ENCODE measurements at regions not wholly inside any gene's neighbourhood (a gene's known extent, or its start where the extent isn't known, plus 50 kb on each side); places are given as distances from the start of the nearest gene placed in this dataset.

DNA sequence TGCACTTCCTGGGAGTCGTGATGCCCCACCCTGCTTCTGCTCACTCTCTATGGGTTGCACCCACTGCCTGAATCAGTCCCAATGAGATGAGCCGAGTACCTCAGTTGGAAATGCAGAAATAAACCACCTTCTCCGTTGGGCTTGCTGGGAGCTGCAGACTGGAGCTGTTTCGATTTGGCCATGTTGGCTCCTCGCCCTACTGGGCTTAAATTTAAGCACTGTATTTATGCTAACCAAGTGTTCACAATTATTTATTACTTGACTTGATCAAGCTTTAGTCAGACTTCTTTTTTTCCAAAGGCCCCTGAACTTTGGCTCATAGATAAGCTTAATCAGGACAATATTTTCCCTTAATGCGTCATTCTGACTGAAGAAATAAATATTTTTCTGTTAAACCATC, 1072.4 kb upstream of the CDH9 start:
- TF ChIP-seq, protein P1, sequence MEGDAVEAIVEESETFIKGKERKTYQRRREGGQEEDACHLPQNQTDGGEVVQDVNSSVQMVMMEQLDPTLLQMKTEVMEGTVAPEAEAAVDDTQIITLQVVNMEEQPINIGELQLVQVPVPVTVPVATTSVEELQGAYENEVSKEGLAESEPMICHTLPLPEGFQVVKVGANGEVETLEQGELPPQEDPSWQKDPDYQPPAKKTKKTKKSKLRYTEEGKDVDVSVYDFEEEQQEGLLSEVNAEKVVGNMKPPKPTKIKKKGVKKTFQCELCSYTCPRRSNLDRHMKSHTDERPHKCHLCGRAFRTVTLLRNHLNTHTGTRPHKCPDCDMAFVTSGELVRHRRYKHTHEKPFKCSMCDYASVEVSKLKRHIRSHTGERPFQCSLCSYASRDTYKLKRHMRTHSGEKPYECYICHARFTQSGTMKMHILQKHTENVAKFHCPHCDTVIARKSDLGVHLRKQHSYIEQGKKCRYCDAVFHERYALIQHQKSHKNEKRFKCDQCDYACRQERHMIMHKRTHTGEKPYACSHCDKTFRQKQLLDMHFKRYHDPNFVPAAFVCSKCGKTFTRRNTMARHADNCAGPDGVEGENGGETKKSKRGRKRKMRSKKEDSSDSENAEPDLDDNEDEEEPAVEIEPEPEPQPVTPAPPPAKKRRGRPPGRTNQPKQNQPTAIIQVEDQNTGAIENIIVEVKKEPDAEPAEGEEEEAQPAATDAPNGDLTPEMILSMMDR (conservative IDR thresholded peaks at IDR 0.05) = no peak
- H3K27ac ChIP-seq = no peak overlapping the region

DNA sequence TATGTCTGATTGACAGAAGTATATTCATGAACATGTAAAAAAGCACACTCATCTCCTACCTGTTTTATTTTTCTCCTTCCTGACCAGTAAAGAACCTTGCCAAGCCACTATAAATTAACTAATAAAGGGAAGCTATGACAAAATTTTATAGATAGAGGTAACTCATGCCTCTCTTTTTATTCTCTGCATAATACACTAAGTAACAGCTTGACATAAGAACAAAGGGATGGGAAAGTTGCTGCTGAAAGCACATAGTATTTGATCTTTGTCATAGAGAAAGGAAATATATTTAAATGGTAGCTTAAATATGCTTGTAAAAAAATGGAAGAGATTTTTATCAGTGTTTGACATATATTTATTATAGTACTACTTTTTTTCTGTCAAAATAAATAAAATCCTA, 1065.7 kb upstream of the CDH9 start:
- no peak overlapping the region for H3K27ac ChIP-seq
- TF ChIP-seq, protein P1 (conservative IDR thresholded peaks at IDR 0.05) = no peak

DNA sequence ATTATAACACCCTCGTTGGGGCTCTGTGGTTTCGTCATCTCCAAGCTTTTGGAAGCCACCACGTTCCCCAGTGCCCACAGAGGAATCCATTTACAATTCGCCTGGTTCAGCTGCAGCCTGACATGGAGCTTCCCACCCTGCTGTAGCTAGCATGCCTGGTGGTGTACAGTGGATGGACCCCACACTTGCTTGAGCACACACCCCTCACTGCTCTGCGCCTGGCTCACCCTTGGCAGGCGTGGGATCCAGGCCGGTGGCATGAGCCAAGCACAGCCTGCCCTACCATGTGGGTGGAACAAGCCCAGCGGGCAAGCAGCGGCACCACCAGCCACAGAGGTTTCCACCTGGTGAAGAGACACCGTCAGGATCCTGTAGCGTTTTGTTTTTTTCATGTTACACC, 1045.7 kb upstream of the CDH9 start:
- no peak overlapping the region for H3K27ac ChIP-seq
- TF ChIP-seq, protein P1 (conservative IDR thresholded peaks at IDR 0.05) = no peak

DNA sequence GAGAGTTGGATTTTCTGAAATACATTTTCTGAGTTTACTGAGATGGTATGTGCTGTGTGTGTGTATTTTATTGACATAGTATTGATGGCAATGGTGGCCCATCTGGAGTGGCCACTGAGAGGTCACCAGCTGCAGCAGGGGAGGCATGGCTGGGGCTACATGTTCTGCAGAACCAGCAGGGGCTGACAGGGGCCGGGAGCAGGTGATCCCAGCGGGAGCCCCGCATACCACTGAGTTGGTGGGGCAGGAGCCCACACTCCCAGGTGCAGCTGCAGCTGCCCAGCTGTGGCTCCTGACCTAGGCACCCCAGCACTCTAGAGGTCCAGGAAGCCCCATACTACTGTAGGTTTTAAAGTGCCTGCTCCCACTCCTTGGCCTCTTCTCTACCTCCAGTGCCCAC, 1044.2 kb upstream of the CDH9 start:
- TF ChIP-seq, protein P1 (conservative IDR thresholded peaks at IDR 0.05) = no peak
- no peak overlapping the region for H3K27ac ChIP-seq

DNA sequence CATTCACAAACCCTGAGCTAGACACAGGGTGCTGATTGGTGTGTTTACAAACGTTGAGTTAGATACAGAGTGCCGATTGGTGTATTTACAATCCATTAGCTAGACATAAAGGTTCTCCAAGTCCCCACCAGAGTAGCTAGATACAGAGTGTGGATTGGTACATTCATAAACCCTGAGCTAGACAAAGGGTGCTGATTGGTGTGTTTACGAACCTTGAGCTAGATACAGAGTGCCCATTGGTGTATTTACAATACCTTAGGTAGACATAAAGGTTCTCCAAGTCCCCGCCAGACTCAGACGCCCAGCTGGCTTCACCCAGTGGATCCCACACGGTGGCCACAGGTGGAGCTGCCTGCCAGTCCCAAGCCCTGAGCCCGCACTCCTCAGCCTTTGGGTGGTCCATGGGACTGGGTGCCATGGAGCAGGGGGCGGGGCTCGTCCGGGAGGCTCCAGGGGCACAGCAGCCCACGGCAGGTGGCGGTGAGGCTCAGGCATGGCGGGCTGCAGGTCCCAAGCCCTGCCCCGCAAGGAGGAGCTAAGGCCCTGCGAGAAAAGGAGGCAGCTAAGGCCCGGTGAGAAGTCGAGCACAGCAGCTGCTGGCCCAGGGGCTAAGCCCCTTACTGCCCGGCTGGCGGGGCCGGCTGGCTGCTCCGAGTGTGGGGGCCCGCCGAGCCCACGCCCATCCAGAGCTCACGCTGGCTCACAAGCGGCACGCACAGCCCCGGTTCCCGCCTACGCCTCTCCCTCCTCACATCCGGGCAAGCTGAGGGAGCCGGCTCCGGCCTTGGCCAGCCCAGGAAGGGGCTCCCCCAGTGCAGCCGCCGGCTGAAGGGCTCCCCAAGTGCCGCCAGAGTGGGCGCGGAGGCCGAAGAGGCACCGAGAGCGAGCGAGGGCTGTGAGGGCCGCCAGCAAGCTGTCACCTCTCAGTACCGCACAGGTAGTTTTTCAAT, 1039.2 kb upstream of the CDH9 start:
- H3K27ac ChIP-seq = no peak overlapping the region
- TF ChIP-seq, protein P1 (conservative IDR thresholded peaks at IDR 0.05) = no peak

DNA sequence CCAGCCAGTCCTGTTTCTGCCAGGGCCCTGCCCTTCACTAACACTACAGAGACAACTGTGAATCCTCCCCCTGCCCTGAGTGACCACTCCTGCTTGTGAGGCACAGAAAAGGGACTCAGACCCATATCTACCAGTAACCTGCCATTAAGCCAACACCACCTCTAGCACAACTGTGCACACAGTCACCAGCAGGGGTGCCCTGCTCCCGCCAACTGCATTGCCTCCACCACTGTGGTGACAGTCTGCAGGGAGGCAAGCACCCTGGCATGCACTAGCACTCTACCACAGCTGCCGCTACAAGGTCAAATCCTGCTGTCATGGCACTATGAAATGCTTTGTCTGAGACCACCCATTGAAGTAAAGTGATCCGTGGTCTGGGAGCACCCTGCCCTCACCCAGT, 1028.5 kb upstream of the CDH9 start:
- TF ChIP-seq, protein P1 (conservative IDR thresholded peaks at IDR 0.05) = no peak

DNA sequence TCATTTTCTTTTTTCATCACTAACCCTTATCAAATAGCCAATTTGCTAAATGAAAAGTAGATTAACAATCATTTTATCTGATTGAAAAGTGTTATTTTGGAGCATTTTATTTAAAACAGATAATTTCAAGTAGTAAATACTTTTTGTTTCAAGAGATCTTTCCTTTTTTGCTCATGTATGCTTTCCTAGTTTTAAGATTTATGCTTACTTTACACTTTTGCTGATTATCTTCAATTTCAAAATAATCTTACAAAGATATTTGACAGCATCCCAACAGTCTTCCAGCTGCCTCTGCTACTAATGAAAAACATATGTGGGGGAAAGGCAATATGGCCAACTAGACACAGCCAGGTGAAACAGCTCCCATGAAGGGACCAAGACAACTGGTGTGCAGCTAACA, 1027.3 kb upstream of the CDH9 start:
- H3K27ac ChIP-seq = no peak overlapping the region
- TF ChIP-seq, protein P1 (conservative IDR thresholded peaks at IDR 0.05) = no peak

More for the DNA sequence above, 1028.5 kb upstream of the CDH9 start:
- no peak overlapping the region for H3K27ac ChIP-seq

Data from VCaP (cell line).